ENCODE measurements at regions not wholly inside any gene's neighbourhood (a gene's known extent, or its start where the extent isn't known, plus 50 kb on each side); places are given as distances from the start of the nearest gene placed in this dataset.

GRCh38 chr2:129710670-129711495 lies 268.6 kb upstream of the RAB6C start:
- no peaks in the 10 kb centered on the region for H3K36me3 ChIP-seq (replicated peaks in 1 of 2; ENCODE audit: control insufficient read depth in 1 of 2, insufficient read depth in 2 of 2, low read length in 1 of 2)
- ChIA-PET CTCF (interaction anchor here (1.3 kb wide), 1 partner anchor 139 kb away, joined by 3 read pairs; no protein-coding TSS in a partner anchor), POLR2A (no interaction called here)
- H2AFZ ChIP-seq (ENCODE audit: low read depth), result no peak overlapping the region
- H3K9ac ChIP-seq, result no peak overlapping the region
- 68% methylated on average over 26 of the region's 32 CpGs for WGBS (ENCODE audit: low lambda C conversion rate)
- TF ChIP-seq REST (IDR thresholded peaks at IDR 0.05; ENCODE audit: low read depth, low read length), result no peak
- no peak for TF ChIP-seq MXI1 (IDR thresholded peaks at IDR 0.05; ENCODE audit: low read depth, low read length)
- no peak for TF ChIP-seq SMC3 (IDR thresholded peaks at IDR 0.05; ENCODE audit: low read depth, low read length)
- TF ChIP-seq TCF12 (IDR thresholded peaks at IDR 0.05), result no peak
- no peak for TF ChIP-seq JUND (IDR thresholded peaks at IDR 0.05)
- TF ChIP-seq FOXM1 (IDR thresholded peaks at IDR 0.05; ENCODE audit: low read depth), result no peak
- H3K27ac ChIP-seq (ENCODE audit: low read depth in 2 of 2, low read length in 1 of 2), result no peak overlapping the region
- H3K4me1 ChIP-seq (ENCODE audit: control insufficient read depth in 1 of 2, insufficient read depth in 2 of 2, low read depth in 1 of 2, low read length in 1 of 2), result no peaks in the 10 kb centered on the region
- H3K27me3 ChIP-seq (ENCODE audit: insufficient read depth), result no peaks in the 10 kb centered on the region
- no peak overlapping the region for H3K4me2 ChIP-seq
- H3K4me3 ChIP-seq (ENCODE audit: low read depth in 2 of 2, low read length in 1 of 2), result no peak overlapping the region
- no peaks in the 10 kb centered on the region for H3K9me2 ChIP-seq
- H3K9me3 ChIP-seq, result no peaks in the 10 kb centered on the region
- no peaks in the 10 kb centered on the region for H3F3A ChIP-seq (replicated peaks; ENCODE audit: insufficient read depth)
- DNase-seq, result no peak
- no peaks in the 10 kb centered on the region for H3K79me2 ChIP-seq (ENCODE audit: insufficient read depth)
- H4K20me1 ChIP-seq (ENCODE audit: insufficient read depth), result no peaks in the 10 kb centered on the region

GRCh38 chr2:129711816-129712675 lies 267.4 kb upstream of the RAB6C start:
- POLR2A ChIA-PET, result no interaction called here
- WGBS (ENCODE audit: low lambda C conversion rate), result 44% methylated on average over 6 of the region's 7 CpGs
- no peaks in the 10 kb centered on the region for H3K79me2 ChIP-seq (ENCODE audit: insufficient read depth)
- no peak overlapping the region for H3K4me3 ChIP-seq (ENCODE audit: low read depth in 2 of 2, low read length in 1 of 2)
- no peaks in the 10 kb centered on the region for H4K20me1 ChIP-seq (ENCODE audit: insufficient read depth)
- H3K4me1 ChIP-seq (ENCODE audit: control insufficient read depth in 1 of 2, insufficient read depth in 2 of 2, low read depth in 1 of 2, low read length in 1 of 2), result no peaks in the 10 kb centered on the region
- H3K27ac ChIP-seq (ENCODE audit: low read depth in 2 of 2, low read length in 1 of 2), result no peak overlapping the region
- CTCF ChIA-PET, result interaction anchor here (1.3 to 1.6 kb wide), 2 partner anchors 36 to 138 kb away, joined by 3 read pairs; no protein-coding TSS in a partner anchor
- no peaks in the 10 kb centered on the region for H3K36me3 ChIP-seq (replicated peaks in 1 of 2; ENCODE audit: control insufficient read depth in 1 of 2, insufficient read depth in 2 of 2, low read length in 1 of 2)
- H2AFZ ChIP-seq (ENCODE audit: low read depth), result no peak overlapping the region
- no peak for DNase-seq
- no peaks in the 10 kb centered on the region for H3K9me2 ChIP-seq
- no peak for TF ChIP-seq JUND (IDR thresholded peaks at IDR 0.05)
- no peak for TF ChIP-seq GABPA (IDR thresholded peaks at IDR 0.05; ENCODE audit: low read depth)
- TF ChIP-seq YY1 (IDR thresholded peaks at IDR 0.05; ENCODE audit: low read depth), result no peak
- no peak for TF ChIP-seq CHD2 (IDR thresholded peaks at IDR 0.05; ENCODE audit: low read length, partially characterized antibody)
- no peak for TF ChIP-seq RFX5 (IDR thresholded peaks at IDR 0.05; ENCODE audit: low read length)
- no peak for TF ChIP-seq SIN3A (IDR thresholded peaks at IDR 0.05; ENCODE audit: borderline replicate concordance, low read depth, low read length)
- no peak for TF ChIP-seq RAD21 (IDR thresholded peaks at IDR 0.05; ENCODE audit: low read length)
- H3K4me2 ChIP-seq, result no peak overlapping the region
- H3K9me3 ChIP-seq, result no peaks in the 10 kb centered on the region
- H3K27me3 ChIP-seq (ENCODE audit: insufficient read depth), result no peaks in the 10 kb centered on the region
- no peaks in the 10 kb centered on the region for H3F3A ChIP-seq (replicated peaks; ENCODE audit: insufficient read depth)
- H3K9ac ChIP-seq, result no peak overlapping the region

All from SK-N-SH (cell line).